ENCODE measurements at regions not wholly inside any gene's neighbourhood (a gene's known extent, or its start where the extent isn't known, plus 50 kb on each side); places are given as distances from the start of the nearest gene placed in this dataset.

DNA sequence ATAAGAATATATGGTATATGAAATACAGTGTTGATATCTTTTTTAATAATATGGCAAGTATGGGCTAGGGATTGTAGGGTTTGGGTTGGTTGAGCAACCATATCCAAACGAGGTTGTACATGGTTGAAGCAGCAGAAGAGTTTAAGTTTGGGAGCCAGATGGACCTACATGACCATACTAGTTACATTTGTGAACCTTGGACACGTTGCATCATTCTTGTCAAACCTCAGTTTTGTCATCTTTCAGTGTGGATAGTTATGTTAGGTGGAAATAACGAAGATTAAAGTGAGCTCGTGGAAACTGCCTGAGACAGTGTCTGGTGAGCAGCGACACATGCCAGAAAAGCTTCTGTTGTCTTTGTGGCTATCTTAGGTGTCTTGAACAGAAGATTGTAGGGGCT lies 307.1 kb upstream of the KIRREL3 start:
- TF ChIP-seq TOX (CRISPR knock-in tag; IDR thresholded peaks at IDR 0.05; ENCODE audit: borderline replicate concordance) (no peak), BACH2 (CRISPR knock-in tag; IDR thresholded peaks at IDR 0.05; ENCODE audit: borderline replicate concordance) (no peak), ZC3H10 (CRISPR knock-in tag; IDR thresholded peaks at IDR 0.05) (no peak), ARNTL (CRISPR knock-in tag; IDR thresholded peaks at IDR 0.05; ENCODE audit: borderline replicate concordance, low read depth) (no peak), GLIS3 (CRISPR knock-in tag; IDR thresholded peaks at IDR 0.05) (no peak), ZNF70 (CRISPR knock-in tag; IDR thresholded peaks at IDR 0.05) (no peak), ZFP3 (CRISPR knock-in tag; IDR thresholded peaks at IDR 0.05) (no peak), ZFP30 (CRISPR knock-in tag; IDR thresholded peaks at IDR 0.05) (no peak), CSDC2 (CRISPR knock-in tag; IDR thresholded peaks at IDR 0.05) (no peak), ISL1 (CRISPR knock-in tag; IDR thresholded peaks at IDR 0.05) (no peak)
- TF ChIP-seq, protein P1, sequence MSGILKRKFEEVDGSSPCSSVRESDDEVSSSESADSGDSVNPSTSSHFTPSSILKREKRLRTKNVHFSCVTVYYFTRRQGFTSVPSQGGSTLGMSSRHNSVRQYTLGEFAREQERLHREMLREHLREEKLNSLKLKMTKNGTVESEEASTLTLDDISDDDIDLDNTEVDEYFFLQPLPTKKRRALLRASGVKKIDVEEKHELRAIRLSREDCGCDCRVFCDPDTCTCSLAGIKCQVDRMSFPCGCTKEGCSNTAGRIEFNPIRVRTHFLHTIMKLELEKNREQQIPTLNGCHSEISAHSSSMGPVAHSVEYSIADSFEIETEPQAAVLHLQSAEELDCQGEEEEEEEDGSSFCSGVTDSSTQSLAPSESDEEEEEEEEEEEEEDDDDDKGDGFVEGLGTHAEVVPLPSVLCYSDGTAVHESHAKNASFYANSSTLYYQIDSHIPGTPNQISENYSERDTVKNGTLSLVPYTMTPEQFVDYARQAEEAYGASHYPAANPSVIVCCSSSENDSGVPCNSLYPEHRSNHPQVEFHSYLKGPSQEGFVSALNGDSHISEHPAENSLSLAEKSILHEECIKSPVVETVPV (CRISPR knock-in tag; IDR thresholded peaks at IDR 0.05), result no peak
- TF ChIP-seq, protein P2, sequence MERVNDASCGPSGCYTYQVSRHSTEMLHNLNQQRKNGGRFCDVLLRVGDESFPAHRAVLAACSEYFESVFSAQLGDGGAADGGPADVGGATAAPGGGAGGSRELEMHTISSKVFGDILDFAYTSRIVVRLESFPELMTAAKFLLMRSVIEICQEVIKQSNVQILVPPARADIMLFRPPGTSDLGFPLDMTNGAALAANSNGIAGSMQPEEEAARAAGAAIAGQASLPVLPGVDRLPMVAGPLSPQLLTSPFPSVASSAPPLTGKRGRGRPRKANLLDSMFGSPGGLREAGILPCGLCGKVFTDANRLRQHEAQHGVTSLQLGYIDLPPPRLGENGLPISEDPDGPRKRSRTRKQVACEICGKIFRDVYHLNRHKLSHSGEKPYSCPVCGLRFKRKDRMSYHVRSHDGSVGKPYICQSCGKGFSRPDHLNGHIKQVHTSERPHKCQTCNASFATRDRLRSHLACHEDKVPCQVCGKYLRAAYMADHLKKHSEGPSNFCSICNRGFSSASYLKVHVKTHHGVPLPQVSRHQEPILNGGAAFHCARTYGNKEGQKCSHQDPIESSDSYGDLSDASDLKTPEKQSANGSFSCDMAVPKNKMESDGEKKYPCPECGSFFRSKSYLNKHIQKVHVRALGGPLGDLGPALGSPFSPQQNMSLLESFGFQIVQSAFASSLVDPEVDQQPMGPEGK (CRISPR knock-in tag; IDR thresholded peaks at IDR 0.05; ENCODE audit: borderline replicate concordance), result no peak
